ENCODE measurements at regions not wholly inside any gene's neighbourhood (a gene's known extent, or its start where the extent isn't known, plus 50 kb on each side); places are given as distances from the start of the nearest gene placed in this dataset.

DNA sequence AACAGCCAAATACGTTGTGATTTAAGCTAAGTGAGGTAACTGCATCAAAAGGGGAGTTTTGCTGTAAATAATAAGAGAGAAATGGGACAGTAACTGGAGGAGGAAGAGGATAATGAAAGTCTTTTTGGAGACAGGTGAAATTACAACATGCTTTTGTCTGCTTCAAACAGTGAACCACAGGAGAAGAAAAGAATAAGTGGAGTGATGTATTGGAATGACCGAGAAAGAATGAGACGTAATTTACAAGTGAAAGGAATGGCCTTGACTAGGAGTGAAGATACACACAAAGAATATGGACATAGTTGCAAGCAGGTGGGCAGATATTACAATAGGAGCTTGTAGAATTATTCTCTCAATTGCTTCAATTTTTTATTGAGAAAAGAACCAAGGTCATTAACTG is 550.8 kb downstream of the DIPK2A start:
- TF ChIP-seq, protein P1, sequence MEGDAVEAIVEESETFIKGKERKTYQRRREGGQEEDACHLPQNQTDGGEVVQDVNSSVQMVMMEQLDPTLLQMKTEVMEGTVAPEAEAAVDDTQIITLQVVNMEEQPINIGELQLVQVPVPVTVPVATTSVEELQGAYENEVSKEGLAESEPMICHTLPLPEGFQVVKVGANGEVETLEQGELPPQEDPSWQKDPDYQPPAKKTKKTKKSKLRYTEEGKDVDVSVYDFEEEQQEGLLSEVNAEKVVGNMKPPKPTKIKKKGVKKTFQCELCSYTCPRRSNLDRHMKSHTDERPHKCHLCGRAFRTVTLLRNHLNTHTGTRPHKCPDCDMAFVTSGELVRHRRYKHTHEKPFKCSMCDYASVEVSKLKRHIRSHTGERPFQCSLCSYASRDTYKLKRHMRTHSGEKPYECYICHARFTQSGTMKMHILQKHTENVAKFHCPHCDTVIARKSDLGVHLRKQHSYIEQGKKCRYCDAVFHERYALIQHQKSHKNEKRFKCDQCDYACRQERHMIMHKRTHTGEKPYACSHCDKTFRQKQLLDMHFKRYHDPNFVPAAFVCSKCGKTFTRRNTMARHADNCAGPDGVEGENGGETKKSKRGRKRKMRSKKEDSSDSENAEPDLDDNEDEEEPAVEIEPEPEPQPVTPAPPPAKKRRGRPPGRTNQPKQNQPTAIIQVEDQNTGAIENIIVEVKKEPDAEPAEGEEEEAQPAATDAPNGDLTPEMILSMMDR (IDR thresholded peaks at IDR 0.05; ENCODE audit: insufficient read depth, low read length): no peak
- DNase-seq (ENCODE audit: low read depth): no peak

GRCh38 chr3:144523396-144523795 is 551.8 kb downstream of the DIPK2A start:
- no peak overlapping the region for H3K4me3 ChIP-seq (ENCODE audit: low read depth, low read length)
- DNase-seq (ENCODE audit: low read depth): no peak
- TF ChIP-seq, protein P1 (IDR thresholded peaks at IDR 0.05; ENCODE audit: insufficient read depth, low read length): no peak

More for the DNA sequence above, 550.8 kb downstream of the DIPK2A start:
- no peak overlapping the region for H3K4me3 ChIP-seq (ENCODE audit: low read depth, low read length)

DNA sequence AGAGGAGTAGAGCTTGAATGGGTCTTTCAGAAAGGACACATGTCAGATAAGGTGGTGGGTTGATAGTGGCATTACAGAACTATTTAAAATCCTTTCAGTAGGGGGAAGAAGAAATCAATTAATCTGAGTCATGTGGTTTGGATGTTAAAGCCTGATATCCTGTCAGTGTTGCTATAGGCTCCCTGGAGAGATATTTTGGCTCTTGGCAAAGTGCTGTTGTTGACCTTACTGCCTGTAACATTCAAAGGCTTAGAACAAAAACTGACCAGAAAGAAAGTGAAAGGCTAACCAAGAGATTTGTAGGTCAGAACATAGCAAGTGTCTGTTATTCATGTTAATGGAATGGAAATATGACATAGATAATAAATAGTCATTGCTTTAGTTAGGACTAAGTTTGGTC is 552.9 kb downstream of the DIPK2A start:
- H3K4me3 ChIP-seq (ENCODE audit: low read depth, low read length): no peak overlapping the region
- TF ChIP-seq, protein P1 (IDR thresholded peaks at IDR 0.05; ENCODE audit: insufficient read depth, low read length): no peak
- DNase-seq (ENCODE audit: low read depth): no peak

DNA sequence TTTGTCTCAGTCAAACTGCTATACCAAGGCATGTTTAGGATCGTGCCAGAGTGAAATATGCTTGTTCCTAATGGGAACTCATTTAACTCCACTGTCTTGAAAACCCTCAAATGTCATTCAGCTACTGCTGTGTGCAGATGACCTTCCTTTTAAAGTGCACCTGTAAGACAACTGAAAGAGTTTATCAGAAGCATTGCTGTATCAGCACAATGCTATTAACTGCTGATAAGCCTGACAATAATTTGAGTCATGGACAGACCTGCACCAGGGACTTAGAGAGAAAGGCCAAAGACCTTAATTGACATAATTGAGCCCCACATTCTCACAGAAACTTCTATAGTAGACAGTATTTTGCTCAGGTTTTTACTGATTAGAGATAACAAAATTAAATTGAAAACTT is 557.9 kb downstream of the DIPK2A start:
- TF ChIP-seq, protein P1 (IDR thresholded peaks at IDR 0.05; ENCODE audit: insufficient read depth, low read length): no peak
- DNase-seq (ENCODE audit: low read depth): no peak
- no peak overlapping the region for H3K4me3 ChIP-seq (ENCODE audit: low read depth, low read length)

DNA sequence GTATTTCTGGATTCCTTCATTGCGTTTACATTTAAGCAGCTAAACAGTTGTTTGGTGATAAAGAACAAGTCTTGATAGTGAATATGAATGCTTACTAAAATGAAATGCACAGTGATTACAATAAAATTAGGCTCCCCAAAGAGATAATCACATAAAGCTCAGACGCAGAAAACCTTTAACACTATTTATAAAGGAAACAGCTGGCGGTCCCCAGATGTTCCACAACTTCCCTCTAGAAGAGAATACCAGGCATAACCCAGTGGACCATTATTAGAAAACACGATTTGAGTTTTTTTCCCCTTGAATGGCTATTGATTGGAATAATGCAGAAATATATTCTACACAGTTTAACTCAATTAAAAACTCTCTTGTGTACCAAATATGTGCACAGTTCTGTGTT is 573.2 kb downstream of the DIPK2A start:
- DNase-seq (ENCODE audit: low read depth): no peak
- H3K4me3 ChIP-seq (ENCODE audit: low read depth, low read length): no peak overlapping the region
- TF ChIP-seq, protein P1 (IDR thresholded peaks at IDR 0.05; ENCODE audit: insufficient read depth, low read length): no peak

GRCh38 chr3:144546539-144546938 is 574.9 kb downstream of the DIPK2A start:
- no peak overlapping the region for H3K4me3 ChIP-seq (ENCODE audit: low read depth, low read length)
- TF ChIP-seq, protein P1 (IDR thresholded peaks at IDR 0.05; ENCODE audit: insufficient read depth, low read length): no peak
- DNase-seq (ENCODE audit: low read depth): no peak

DNA sequence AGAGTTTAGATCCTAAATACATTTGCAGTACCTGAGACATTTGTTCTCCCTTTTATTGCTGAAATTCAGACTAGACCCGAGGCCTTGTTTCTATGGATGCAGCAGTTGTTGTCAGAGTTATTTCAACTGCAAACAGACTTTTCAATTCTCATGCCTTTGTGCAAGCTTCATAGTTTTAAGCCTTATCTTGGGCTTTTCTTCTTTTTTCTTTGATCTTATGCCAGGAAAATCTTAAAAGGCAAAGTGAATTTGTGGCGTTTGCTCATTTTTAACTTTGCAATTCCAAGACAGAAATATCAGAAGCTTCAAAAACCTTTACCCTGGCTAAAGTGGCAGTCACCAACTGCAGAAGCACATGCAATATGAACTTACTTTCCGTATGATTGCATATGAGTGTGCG is 576.7 kb downstream of the DIPK2A start:
- no peak for DNase-seq (ENCODE audit: low read depth)
- no peak overlapping the region for H3K4me3 ChIP-seq (ENCODE audit: low read depth, low read length)
- TF ChIP-seq, protein P1 (IDR thresholded peaks at IDR 0.05; ENCODE audit: insufficient read depth, low read length): no peak

Data from fibroblast of the aortic adventitia (primary cell).